GM06990 (cell line): ENCODE measurements at regions not wholly inside any gene's neighbourhood (a gene's known extent, or its start where the extent isn't known, plus 50 kb on each side); places are given as distances from the start of the nearest gene placed in this dataset.
A peak's percentile ranks its signal among the peaks of the same experiment; 100 is the strongest.
"Not testable (repeated sequence)": the region's sequence is repeated elsewhere in the genome, so short reads cannot be mapped to it uniquely, and the experiment has no call there.

ENCODE experiments used
- DNase-seq: peaks from one replicate; pipeline ENCODE4 v3.0.0-alpha.2; 2011; ENCODE audit not compliant: insufficient read length; ENCODE audit errors: extremely low read depth
- H3K27me3 ChIP-seq: replicated peaks from 2 replicates; pipeline ENCODE4 v1.6.0; 2011; ENCODE audit warnings: low read length; ENCODE audit not compliant: control insufficient read depth, insufficient read depth
- H3K36me3 ChIP-seq: 2 replicates; pipeline ENCODE4 v1.5.1; 2011; ENCODE audit warnings: low read length; ENCODE audit not compliant: control insufficient read depth, insufficient read depth
- H3K4me3 ChIP-seq: replicated peaks from 2 replicates; pipeline ENCODE4 v1.5.1; 2011; ENCODE audit warnings: low read depth, mild to moderate bottlenecking, control low read depth, low read length
- TF ChIP-seq, protein P1 (sequence below): IDR thresholded peaks from 2 replicates; pipeline ENCODE4 v1.5.1; 2011; ENCODE audit warnings: low read length, control low read depth, mild to moderate bottlenecking, inconsistent platforms; ENCODE audit not compliant: insufficient read depth, poor library complexity, severe bottlenecking

DNA sequence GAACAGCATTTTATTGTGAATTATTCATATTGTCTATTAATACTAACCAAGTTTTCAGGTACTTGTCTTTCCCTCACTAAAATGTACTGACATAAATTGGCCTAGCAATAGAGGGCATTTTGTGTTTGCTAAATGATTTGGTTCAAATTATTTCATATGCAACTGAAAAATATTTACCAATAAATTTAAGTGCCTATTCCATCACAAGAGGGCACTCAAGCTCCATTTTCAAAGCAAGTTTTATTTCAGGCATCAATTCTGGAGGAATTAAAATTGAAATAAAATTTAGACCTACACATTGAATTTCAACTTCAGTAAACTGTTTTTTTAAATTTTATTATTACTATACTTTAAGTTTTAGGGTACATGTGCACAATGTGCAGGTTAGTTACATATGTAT, 114.3 kb upstream of the SYNCRIP start:
- TF ChIP-seq, protein P1, sequence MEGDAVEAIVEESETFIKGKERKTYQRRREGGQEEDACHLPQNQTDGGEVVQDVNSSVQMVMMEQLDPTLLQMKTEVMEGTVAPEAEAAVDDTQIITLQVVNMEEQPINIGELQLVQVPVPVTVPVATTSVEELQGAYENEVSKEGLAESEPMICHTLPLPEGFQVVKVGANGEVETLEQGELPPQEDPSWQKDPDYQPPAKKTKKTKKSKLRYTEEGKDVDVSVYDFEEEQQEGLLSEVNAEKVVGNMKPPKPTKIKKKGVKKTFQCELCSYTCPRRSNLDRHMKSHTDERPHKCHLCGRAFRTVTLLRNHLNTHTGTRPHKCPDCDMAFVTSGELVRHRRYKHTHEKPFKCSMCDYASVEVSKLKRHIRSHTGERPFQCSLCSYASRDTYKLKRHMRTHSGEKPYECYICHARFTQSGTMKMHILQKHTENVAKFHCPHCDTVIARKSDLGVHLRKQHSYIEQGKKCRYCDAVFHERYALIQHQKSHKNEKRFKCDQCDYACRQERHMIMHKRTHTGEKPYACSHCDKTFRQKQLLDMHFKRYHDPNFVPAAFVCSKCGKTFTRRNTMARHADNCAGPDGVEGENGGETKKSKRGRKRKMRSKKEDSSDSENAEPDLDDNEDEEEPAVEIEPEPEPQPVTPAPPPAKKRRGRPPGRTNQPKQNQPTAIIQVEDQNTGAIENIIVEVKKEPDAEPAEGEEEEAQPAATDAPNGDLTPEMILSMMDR: peak; percentile 33
- Histone ChIP-seq H3K36me3 (no peaks in the 10 kb centered on the region), H3K4me3 (no peak overlapping the region), H3K27me3 (no peaks in the 10 kb centered on the region)
- no peak for DNase-seq

DNA sequence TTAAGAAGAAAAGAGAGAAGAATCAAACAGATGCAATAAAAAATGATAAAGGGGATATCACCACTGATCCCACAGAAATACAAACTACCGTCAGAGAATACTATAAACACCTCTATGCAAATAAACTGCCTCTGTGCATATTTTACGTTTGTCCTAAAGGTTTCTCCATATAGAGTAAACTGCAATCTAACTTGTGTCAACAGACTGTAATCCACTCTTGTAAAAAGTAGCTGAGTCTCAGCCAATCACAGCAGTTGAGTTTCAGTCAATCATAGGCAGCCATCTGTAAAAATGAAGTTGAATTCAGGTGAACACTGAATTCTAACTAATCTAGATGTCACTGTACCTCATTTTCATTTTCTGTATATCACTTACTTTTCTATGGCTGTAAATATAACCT, 112.2 kb upstream of the SYNCRIP start:
- TF ChIP-seq, protein P1: no peak
- no peak overlapping the region for H3K4me3 ChIP-seq
- DNase-seq: no peak
- no peaks in the 10 kb centered on the region for H3K36me3 ChIP-seq
- H3K27me3 ChIP-seq: no peaks in the 10 kb centered on the region

DNA sequence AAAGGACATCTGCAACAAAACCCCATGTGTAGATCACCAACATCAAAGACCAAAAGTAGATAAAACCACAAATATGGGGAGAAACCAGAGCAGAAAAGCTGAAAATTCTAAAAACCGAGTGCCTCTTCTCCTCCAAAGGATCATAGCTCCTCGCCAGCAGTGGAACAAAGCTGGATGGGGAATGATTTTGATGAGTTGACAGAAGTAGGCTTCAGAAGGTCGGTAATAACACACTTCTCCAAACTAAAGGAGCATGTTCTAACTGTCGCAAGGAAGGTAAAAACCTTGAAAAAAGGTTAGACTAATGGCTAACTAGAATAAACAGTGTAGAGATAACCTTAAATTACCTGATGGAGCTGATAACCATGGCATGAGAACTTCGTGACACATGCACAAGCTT, 109.9 kb upstream of the SYNCRIP start:
- TF ChIP-seq, protein P1: no peak
- H3K4me3 ChIP-seq: no peak overlapping the region
- H3K27me3 ChIP-seq: no peaks in the 10 kb centered on the region
- H3K36me3 ChIP-seq: no peaks in the 10 kb centered on the region
- DNase-seq: no peak

DNA sequence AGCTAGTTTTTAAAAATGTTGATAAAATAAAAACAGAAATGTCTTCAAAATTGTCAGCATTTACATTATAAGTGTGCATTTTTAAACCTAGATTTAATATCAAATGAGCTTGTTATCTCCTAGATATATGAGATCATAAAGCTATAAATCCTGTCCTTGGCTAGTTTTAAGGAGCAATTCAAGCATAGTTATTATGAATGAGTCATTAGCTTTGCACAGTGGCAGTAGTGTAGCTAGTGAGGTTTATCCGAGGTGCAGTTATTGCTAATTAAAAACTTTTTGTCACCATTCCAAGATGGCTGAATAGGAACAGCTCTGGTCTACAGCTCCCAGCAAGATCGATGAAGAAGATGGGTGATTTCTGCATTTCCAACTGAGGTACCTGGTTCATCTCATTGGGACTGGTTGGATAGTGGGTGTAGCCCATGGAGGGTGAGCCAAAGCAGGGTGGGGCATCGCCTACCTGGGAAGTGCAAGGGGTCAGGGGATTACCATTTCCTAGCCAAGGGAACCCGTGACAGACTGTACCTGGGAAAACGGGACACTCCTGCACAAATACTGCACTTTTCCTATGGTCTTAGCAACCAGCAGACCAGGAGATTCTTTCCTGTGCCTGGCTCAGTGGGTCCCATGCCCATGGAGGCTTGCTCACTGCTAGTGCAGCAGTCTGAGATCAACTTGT, 108.8 kb upstream of the SYNCRIP start:
- Histone ChIP-seq H3K4me3 (no peak overlapping the region), H3K36me3 (no peaks in the 10 kb centered on the region), H3K27me3 (no peaks in the 10 kb centered on the region)
- DNase-seq: no peak
- TF ChIP-seq, protein P1: no peak

DNA sequence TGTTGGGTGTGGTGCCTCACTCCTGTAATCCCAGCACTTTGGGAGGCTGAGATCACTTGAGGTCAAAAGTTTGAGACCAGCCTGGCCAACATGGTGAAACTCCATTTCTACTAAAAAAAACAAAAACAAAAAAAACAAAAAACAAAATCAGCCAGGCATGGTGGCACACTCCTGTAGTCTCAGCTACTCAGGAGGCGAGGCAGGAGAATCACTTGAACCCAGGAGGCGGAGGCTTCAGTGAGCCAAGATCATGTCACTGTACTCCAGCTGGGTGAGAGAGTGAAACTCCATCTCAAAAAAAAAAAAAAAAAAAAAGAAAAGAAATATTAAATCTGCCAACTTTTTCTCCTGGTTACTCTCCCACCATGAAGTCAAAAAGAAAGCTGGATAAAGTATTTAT, 107.5 kb upstream of the SYNCRIP start:
- not testable (repeated sequence) for H3K36me3 ChIP-seq, H3K27me3 ChIP-seq, H3K4me3 ChIP-seq, DNase-seq

DNA sequence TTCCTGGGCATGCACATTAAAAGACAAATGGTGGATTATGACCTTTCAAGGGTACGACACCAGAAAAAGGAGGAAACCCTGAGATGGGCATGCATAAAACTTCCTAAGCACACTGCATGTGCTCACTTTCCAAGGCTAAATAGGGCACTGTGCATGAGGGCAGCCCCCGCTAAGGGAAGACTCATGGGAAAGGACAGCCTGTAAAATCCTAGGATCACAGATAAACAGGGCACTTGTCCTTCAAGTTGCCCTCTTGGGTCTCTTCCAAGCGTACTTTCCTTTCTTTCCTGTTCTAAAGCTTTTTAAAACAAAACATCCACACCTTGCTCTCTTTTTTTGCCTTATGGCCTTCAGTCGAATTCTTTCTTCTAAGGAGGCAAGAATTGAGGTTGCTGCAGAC, 106.5 kb upstream of the SYNCRIP start:
- Histone ChIP-seq H3K4me3 (no peak overlapping the region), H3K27me3 (no peaks in the 10 kb centered on the region), H3K36me3 (no peaks in the 10 kb centered on the region)
- TF ChIP-seq, protein P1: no peak
- no peak for DNase-seq
